HG03097 (cell line): ENCODE measurements at regions not wholly inside any gene's neighbourhood (a gene's known extent, or its start where the extent isn't known, plus 50 kb on each side); places are given as distances from the start of the nearest gene placed in this dataset.

Experiments
- ATAC-seq: cut with Tn5 transposase; IDR thresholded peaks from one replicate; pipeline ENCODE4 v1.9.1; 2021; ENCODE audit not compliant: unreplicated experiment, low FRiP score

- ATAC-seq = no peak
Observed at GRCh38 chr2:83487451-83487850, 971.6 kb downstream of the SUCLG1 start.

- ATAC-seq = no peak
Observed at GRCh38 chr2:83481436-83481835, 977.6 kb downstream of the SUCLG1 start.

- no peak for ATAC-seq
Observed at GRCh38 chr2:83478037-83478436, 981.0 kb downstream of the SUCLG1 start.

- ATAC-seq = no peak
Observed at GRCh38 chr2:83475371-83475770, 983.7 kb downstream of the SUCLG1 start.

GRCh38 chr2:83471655-83472054 is 987.4 kb downstream of the SUCLG1 start:
- no peak for ATAC-seq

- ATAC-seq = no peak
Observed at GRCh38 chr2:83470928-83471327, 988.2 kb downstream of the SUCLG1 start.

- ATAC-seq = no peak
Observed at GRCh38 chr2:83464444-83464843, 994.6 kb downstream of the SUCLG1 start.

- ATAC-seq = no peak
Observed at GRCh38 chr2:83462881-83463280, 996.2 kb downstream of the SUCLG1 start.

GRCh38 chr2:83461135-83461534 is 997.9 kb downstream of the SUCLG1 start:
- no peak for ATAC-seq

- ATAC-seq = no peak
Observed at GRCh38 chr2:83459456-83459855, 999.6 kb downstream of the SUCLG1 start.

- ATAC-seq = no peak
Observed at GRCh38 chr2:83435989-83436388, 1023.1 kb downstream of the SUCLG1 start.

- ATAC-seq = no peak
Observed at GRCh38 chr2:83420993-83421392, 1038.1 kb downstream of the SUCLG1 start.

- no peak for ATAC-seq
Observed at GRCh38 chr2:83394134-83394904, 1064.8 kb downstream of the SUCLG1 start.

- ATAC-seq = no peak
Observed at GRCh38 chr2:83388804-83389203, 1070.3 kb downstream of the SUCLG1 start.

GRCh38 chr2:83386549-83386948 is 1072.5 kb downstream of the SUCLG1 start:
- ATAC-seq = no peak

- no peak for ATAC-seq
Observed at GRCh38 chr2:83378921-83379320, 1080.2 kb downstream of the SUCLG1 start.

GRCh38 chr2:83376731-83377130 is 1082.3 kb downstream of the SUCLG1 start:
- ATAC-seq = no peak

- no peak for ATAC-seq
Observed at GRCh38 chr2:83370419-83370762, 1088.7 kb downstream of the SUCLG1 start.

- no peak for ATAC-seq
Observed at GRCh38 chr2:83369601-83370418, 1089.3 kb downstream of the SUCLG1 start.

- no peak for ATAC-seq
Observed at GRCh38 chr2:83368916-83369315, 1090.2 kb downstream of the SUCLG1 start.

GRCh38 chr2:83368461-83368860 is 1090.6 kb downstream of the SUCLG1 start:
- no peak for ATAC-seq

- no peak for ATAC-seq
Observed at GRCh38 chr2:83365476-83365875, 1093.6 kb downstream of the SUCLG1 start.
